ENCODE measurements at regions not wholly inside any gene's neighbourhood (a gene's known extent, or its start where the extent isn't known, plus 50 kb on each side); places are given as distances from the start of the nearest gene placed in this dataset.

- TF ChIP-seq POLR2A (IDR thresholded peaks at IDR 0.05), result no peak
- no peak for TF ChIP-seq CTCF (IDR thresholded peaks at IDR 0.05 in 4 of 5, conservative IDR thresholded peaks at IDR 0.05 in 1 of 5)
Measured at GRCh38 chr11:23205156-23205871, 345.0 kb upstream of the CCDC179 start.
